Natural killer cell (primary cell): ENCODE measurements at regions not wholly inside any gene's neighbourhood (a gene's known extent, or its start where the extent isn't known, plus 50 kb on each side); places are given as distances from the start of the nearest gene placed in this dataset.
"Not testable (repeated sequence)": the region's sequence is repeated elsewhere in the genome, so short reads cannot be mapped to it uniquely, and the experiment has no call there.

Source experiments
- ATAC-seq, 3 donors: fragments of 150-1000 bp in 2 of 3; fragments of 200-7000 bp in 1 of 3; cut with Tn5 transposase; 1 replicate in 1 of 3; 2 replicates in 2 of 3; pipeline ENCODE4 v1.10.0; 2021; ENCODE audit warnings: mild to moderate bottlenecking in 2 of 3, moderate library complexity in 2 of 3
- DNase-seq, 2 donors: peaks; one replicate each; pipeline versions ENCODE4 v3.0.0 to v3.0.0-alpha.2; 2013 to 2021; ENCODE audit warnings: mixed read lengths in 1 of 2
- H3K27ac ChIP-seq: one replicate; pipeline ENCODE4 v1.5.1; 2013; ENCODE audit warnings: mild to moderate bottlenecking, low read length
- H3K27me3 ChIP-seq: one replicate; pipeline ENCODE4 v1.6.1; 2013; ENCODE audit warnings: low read length; ENCODE audit not compliant: control insufficient read depth, insufficient read depth
- H3K36me3 ChIP-seq: one replicate; pipeline ENCODE4 v1.6.1; 2013; ENCODE audit warnings: low read length; ENCODE audit not compliant: control insufficient read depth, insufficient read depth
- H3K4me1 ChIP-seq: one replicate; pipeline ENCODE4 v1.6.1; 2013; ENCODE audit warnings: low read length; ENCODE audit not compliant: control insufficient read depth, insufficient read depth
- H3K4me3 ChIP-seq: one replicate; pipeline ENCODE4 v1.5.1; 2013; ENCODE audit warnings: low read length
- H3K9me3 ChIP-seq: one replicate; pipeline ENCODE4 v1.6.1; 2013; ENCODE audit warnings: low read length; ENCODE audit not compliant: control insufficient read depth, insufficient read depth
- H3K27ac Mint-ChIP-seq, 2 donors: one replicate each; pipeline ENCODE4 v1.8.0; 2022; ENCODE audit warnings: mild to moderate bottlenecking in 2 of 2, mixed read lengths in 2 of 2, moderate library complexity in 1 of 2
- H3K27me3 Mint-ChIP-seq, 2 donors: one replicate each; pipeline ENCODE4 v1.8.0; 2022; ENCODE audit warnings: low read depth in 2 of 2, mixed read lengths in 2 of 2
- H3K36me3 Mint-ChIP-seq: one replicate; pipeline ENCODE4 v1.8.0; 2022; ENCODE audit warnings: mixed read lengths
- H3K4me1 Mint-ChIP-seq, 2 donors: one replicate each; pipeline ENCODE4 v1.8.0; 2022; ENCODE audit warnings: mixed read lengths in 2 of 2
- H3K4me3 Mint-ChIP-seq: one replicate; pipeline ENCODE4 v1.8.0; 2022; ENCODE audit warnings: mild to moderate bottlenecking, moderate library complexity, mixed read lengths
- H3K9me3 Mint-ChIP-seq, 2 donors: one replicate each; pipeline ENCODE4 v1.8.0; 2022; ENCODE audit warnings: mixed read lengths in 2 of 2
- WGBS: methylation state at CpG from one replicate; pipeline ENCODE4 v1.1.7; 2013; ENCODE audit warnings: missing lambda C conversion rate; ENCODE audit not compliant: insufficient coverage; 5-methylcytosine and 5-hydroxymethylcytosine counted together
- intact Hi-C: fragments of 100-400 bp; cut with micrococcal nuclease; formaldehyde crosslinking; loops from one replicate; pipeline ENCODE4 v1.14.2; 2022
- TF ChIP-seq, protein P1 (sequence below): fragments of 200-600 bp; IDR thresholded peaks from one replicate; pipeline ENCODE4 v1.8.0; 2022; ENCODE audit warnings: antibody characterized with exemption

DNA sequence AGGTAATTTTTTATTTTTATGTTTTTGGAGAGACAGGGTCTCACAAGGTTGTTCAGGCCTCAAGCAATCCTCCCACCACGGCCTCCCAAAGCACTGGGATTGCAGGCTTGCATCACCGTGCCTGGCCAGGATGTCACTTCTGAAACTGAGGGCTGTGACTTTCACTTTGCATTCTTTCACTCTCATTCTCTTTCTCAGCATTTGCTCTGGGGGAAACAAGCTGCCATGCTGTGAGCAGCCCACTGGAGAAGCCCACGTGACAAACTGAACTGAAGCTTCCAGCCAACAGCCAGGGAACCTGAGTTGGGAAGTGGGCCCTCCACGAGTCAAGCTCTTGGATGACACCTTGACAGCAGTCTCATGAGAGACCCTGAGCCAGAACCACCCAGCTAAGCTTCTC is 109.4 kb downstream of the C5orf15 start:
- H3K4me3 Mint-ChIP-seq = no peak overlapping the region
- Histone ChIP-seq H3K9me3 (no peaks in the 10 kb centered on the region), H3K36me3 (no peaks in the 10 kb centered on the region), H3K27me3 (no peaks in the 10 kb centered on the region), H3K4me1 (no peaks in the 10 kb centered on the region), H3K27ac (no peak overlapping the region), H3K4me3 (no peak overlapping the region)
- 67% methylated on average over 4 of the region's 4 CpGs for WGBS
- H3K27me3 Mint-ChIP-seq = peaks cover 4 to 25% of the 10 kb centered on the region in 2 donors
- TF ChIP-seq, protein P1, sequence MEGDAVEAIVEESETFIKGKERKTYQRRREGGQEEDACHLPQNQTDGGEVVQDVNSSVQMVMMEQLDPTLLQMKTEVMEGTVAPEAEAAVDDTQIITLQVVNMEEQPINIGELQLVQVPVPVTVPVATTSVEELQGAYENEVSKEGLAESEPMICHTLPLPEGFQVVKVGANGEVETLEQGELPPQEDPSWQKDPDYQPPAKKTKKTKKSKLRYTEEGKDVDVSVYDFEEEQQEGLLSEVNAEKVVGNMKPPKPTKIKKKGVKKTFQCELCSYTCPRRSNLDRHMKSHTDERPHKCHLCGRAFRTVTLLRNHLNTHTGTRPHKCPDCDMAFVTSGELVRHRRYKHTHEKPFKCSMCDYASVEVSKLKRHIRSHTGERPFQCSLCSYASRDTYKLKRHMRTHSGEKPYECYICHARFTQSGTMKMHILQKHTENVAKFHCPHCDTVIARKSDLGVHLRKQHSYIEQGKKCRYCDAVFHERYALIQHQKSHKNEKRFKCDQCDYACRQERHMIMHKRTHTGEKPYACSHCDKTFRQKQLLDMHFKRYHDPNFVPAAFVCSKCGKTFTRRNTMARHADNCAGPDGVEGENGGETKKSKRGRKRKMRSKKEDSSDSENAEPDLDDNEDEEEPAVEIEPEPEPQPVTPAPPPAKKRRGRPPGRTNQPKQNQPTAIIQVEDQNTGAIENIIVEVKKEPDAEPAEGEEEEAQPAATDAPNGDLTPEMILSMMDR = no peak
- H3K27ac Mint-ChIP-seq = no peak overlapping the region
- intact Hi-C loops = no loop called here
- DNase-seq (no peak), ATAC-seq (no peak)
- no peaks in the 10 kb centered on the region for H3K36me3 Mint-ChIP-seq
- no peaks in the 10 kb centered on the region for H3K9me3 Mint-ChIP-seq
- no peaks in the 10 kb centered on the region for H3K4me1 Mint-ChIP-seq

DNA sequence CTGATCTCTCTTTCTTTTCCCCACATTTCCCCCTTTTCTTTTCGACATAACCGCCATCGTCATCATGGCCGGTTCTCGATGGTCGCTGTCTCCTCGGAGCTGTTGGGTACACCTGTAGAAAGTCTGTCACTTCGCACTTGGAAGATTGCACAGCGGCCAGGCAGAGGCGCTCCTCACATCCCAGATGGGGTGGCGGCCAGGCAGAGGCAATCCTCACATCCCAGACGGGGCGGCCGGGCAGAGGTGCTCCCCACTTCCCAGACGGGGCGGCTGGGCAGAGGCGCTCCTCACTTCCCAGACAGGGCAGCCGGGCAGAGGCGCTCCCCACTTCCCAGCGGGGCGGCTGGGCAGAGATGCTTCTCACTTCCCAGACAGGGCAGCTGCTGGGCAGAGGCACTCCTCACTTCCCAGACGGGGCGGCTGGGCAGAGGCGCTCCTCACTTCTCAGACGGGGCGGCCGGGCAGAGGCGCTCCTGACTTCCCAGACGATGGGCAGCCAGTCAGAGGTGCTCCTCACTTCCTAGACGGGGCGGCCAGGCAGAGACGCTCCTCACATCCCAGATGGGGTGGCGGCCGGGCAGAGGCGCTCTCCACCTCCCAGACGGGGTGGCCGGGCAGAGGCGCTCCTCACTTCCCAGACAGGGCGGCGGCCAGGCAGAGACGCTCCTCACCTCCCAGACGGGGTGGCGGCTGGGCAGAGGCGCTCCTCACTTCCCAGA is 110.7 kb downstream of the C5orf15 start:
- DNase-seq, H3K4me3 Mint-ChIP-seq, intact Hi-C loops, H3K4me3 ChIP-seq, H3K36me3 Mint-ChIP-seq, H3K9me3 ChIP-seq, H3K27ac Mint-ChIP-seq, H3K4me1 ChIP-seq, H3K9me3 Mint-ChIP-seq, H3K36me3 ChIP-seq, H3K27me3 ChIP-seq, H3K27ac ChIP-seq, H3K4me1 Mint-ChIP-seq, ATAC-seq: not testable (repeated sequence)
- peaks cover 4 to 25% of the 10 kb centered on the region in 2 donors for H3K27me3 Mint-ChIP-seq
- WGBS = 91% methylated on average over 44 of the region's 44 CpGs

DNA sequence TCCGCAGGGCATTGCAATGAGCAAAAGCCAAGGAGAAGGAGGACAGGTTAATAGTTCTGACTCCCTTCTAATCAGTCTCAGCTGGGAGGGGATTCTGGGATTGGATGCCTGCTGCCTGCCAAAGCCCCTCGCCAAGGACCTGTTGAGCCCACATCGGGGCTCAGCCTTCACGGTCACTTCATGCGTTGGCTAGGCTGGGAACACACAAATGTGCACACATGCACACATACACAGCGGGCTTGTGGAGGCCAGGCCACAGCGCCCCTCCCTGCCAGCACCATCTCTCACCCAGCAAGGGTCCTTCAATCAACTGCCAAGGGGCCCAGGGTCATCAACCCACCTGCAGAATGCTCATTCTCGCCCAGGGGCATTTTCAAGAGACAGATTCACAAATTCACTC is 113.9 kb downstream of the C5orf15 start:
- intact Hi-C loops = no loop called here
- DNase-seq = no peak
- Mint-ChIP-seq H3K4me1 (no peaks in the 10 kb centered on the region), H3K4me3 (no peak overlapping the region), H3K36me3 (no peaks in the 10 kb centered on the region), H3K27me3 (peaks cover 6 to 15% of the 10 kb centered on the region in 2 donors), H3K9me3 (no peaks in the 10 kb centered on the region), H3K27ac (no peak overlapping the region)
- ATAC-seq = peak in 1 of 3 donors; percentile 27
- H3K27ac ChIP-seq = no peak overlapping the region
- TF ChIP-seq, protein P1 = no peak
- no peaks in the 10 kb centered on the region for H3K27me3 ChIP-seq
- WGBS = 90% methylated on average over 8 of the region's 8 CpGs
- no peak overlapping the region for H3K4me3 ChIP-seq
- H3K4me1 ChIP-seq = no peaks in the 10 kb centered on the region
- no peaks in the 10 kb centered on the region for H3K36me3 ChIP-seq
- H3K9me3 ChIP-seq = no peaks in the 10 kb centered on the region

DNA sequence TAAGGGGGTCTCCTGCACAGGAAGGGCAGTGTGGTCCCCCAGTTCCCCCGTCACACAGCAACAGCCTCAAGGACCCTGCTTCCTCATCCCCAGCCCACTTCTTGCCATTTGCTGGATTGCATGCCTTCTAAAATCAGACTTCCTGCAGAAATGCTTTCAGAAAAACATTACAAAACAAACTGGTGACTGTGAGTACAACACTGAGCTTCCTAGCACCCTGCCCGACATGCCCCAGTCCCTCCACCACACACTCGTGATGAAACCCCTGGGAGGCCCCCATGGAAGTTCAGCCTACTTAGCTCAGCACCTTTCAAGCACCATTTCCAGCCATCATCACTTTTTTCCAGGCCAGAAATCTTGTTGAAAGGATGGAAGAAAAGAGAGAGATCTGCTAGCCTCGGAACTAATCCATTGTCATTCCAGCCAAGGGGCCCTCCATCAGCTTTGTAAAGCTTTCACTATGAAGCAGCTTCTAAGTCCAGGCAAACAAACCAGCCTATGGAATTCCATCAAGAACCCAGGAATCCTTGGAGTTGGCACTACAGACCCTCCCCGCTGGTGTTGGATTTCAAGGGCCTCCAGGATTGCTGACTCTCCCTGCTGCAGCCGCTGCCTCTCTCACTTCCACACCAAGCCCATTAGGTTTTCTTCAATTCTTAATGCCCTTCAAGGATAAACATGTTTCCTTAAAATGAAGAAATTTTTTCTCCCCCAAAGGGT is 114.6 kb downstream of the C5orf15 start:
- TF ChIP-seq, protein P1 = no peak
- H3K27me3 ChIP-seq = no peaks in the 10 kb centered on the region
- no peaks in the 10 kb centered on the region for H3K4me1 ChIP-seq
- Mint-ChIP-seq H3K36me3 (no peaks in the 10 kb centered on the region), H3K9me3 (no peaks in the 10 kb centered on the region), H3K4me3 (no peak overlapping the region), H3K4me1 (no peaks in the 10 kb centered on the region), H3K27ac (no peak overlapping the region), H3K27me3 (peaks cover 6 to 10% of the 10 kb centered on the region in 2 donors)
- H3K27ac ChIP-seq = no peak overlapping the region
- no peak for ATAC-seq
- 64% methylated on average over 6 of the region's 6 CpGs for WGBS
- H3K4me3 ChIP-seq = no peak overlapping the region
- no peaks in the 10 kb centered on the region for H3K9me3 ChIP-seq
- H3K36me3 ChIP-seq = no peaks in the 10 kb centered on the region
- no peak for DNase-seq
- intact Hi-C loops = no loop called here
